OCI-LY7 (cell line): ENCODE measurements at regions not wholly inside any gene's neighbourhood (a gene's known extent, or its start where the extent isn't known, plus 50 kb on each side); places are given as distances from the start of the nearest gene placed in this dataset.

Experiments used
- BruUV-seq: library from RNA; stranded (reverse); fragments of 400-500 nt; replicated peaks from 2 replicates; lab custom pipeline; 2021; lab: Mats Ljungman, UMichigan
- CTCF ChIA-PET: fragments of 300-600 bp; sonication (Branson Sonifier 250); formaldehyde crosslinking; loops from one replicate; lab custom pipeline; 2022; ENCODE audit warnings: antibody characterized with exemption; ENCODE audit not compliant: unreplicated experiment; lab: Charles Lee
- POLR2A ChIA-PET: fragments of 300-600 bp; sonication (Branson Sonifier 250); formaldehyde crosslinking; loops from one replicate; lab custom pipeline; 2022; ENCODE audit warnings: antibody characterized with exemption; lab: Charles Lee
- DNase-seq: peaks from one replicate; pipeline ENCODE4 v3.0.0-alpha.2; 2015; ENCODE audit warnings: low spot score
- H2AFZ ChIP-seq: fragments of 200-600 bp; sonication (generic), shearing (Covaris generic); 2 replicates; pipeline ENCODE4 v1.6.1; 2014; ENCODE audit warnings: mild to moderate bottlenecking, antibody characterized with exemption, low read length, moderate library complexity
- H3K27ac ChIP-seq: fragments of 200-600 bp; sonication (generic); 2 replicates; pipeline ENCODE4 v1.5.1; 2014; ENCODE audit warnings: mixed run types, low read depth, mild to moderate bottlenecking, moderate library complexity, low read length, inconsistent platforms; ENCODE audit not compliant: poor library complexity, severe bottlenecking
- H3K36me3 ChIP-seq: fragments of 200-600 bp; sonication (generic); 2 replicates; pipeline ENCODE4 v1.6.1; 2014; ENCODE audit warnings: mild to moderate bottlenecking, antibody characterized with exemption, low read length, moderate library complexity, mixed read lengths; ENCODE audit not compliant: insufficient read depth
- H3K4me1 ChIP-seq: fragments of 200-600 bp; sonication (generic); 2 replicates; pipeline ENCODE4 v1.5.1; 2014; ENCODE audit warnings: mild to moderate bottlenecking, low read length; ENCODE audit not compliant: insufficient read depth, poor library complexity, severe bottlenecking
- H3K4me2 ChIP-seq: fragments of 200-600 bp; sonication (generic); 2 replicates; pipeline ENCODE4 v1.6.1; 2014; ENCODE audit warnings: mild to moderate bottlenecking, low read length
- H3K4me3 ChIP-seq: fragments of 200-600 bp; sonication (generic); 2 replicates; pipeline ENCODE4 v1.5.1; 2014; ENCODE audit warnings: mild to moderate bottlenecking, low read depth, low read length; ENCODE audit not compliant: poor library complexity, severe bottlenecking
- H3K79me2 ChIP-seq: fragments of 200-600 bp; sonication (generic); 2 replicates; pipeline ENCODE4 v1.6.1; 2016; ENCODE audit warnings: low read depth, mild to moderate bottlenecking, low read length, moderate library complexity, mixed read lengths; ENCODE audit not compliant: insufficient read depth
- H3K9me2 ChIP-seq: fragments of 200-600 bp; sonication (generic); 2 replicates; pipeline ENCODE4 v1.6.1; 2016; ENCODE audit warnings: mild to moderate bottlenecking, low read length, mixed read lengths; ENCODE audit not compliant: insufficient read depth
- H3K9me3 ChIP-seq: fragments of 200-600 bp; sonication (generic); 2 replicates; pipeline ENCODE4 v1.6.1; 2014; ENCODE audit warnings: mild to moderate bottlenecking, mixed run types, low read length, mixed read lengths
- H4K20me1 ChIP-seq: fragments of 200-600 bp; sonication (generic); 2 replicates; pipeline ENCODE4 v1.6.1; 2014; ENCODE audit warnings: mild to moderate bottlenecking, antibody characterized with exemption, low read length, moderate library complexity, mixed read lengths; ENCODE audit not compliant: insufficient read depth
- CTCF ChIP-seq: fragments of 200-600 bp; sonication (generic); conservative IDR thresholded peaks from 2 replicates; pipeline ENCODE4 v1.5.1; 2014; ENCODE audit warnings: mild to moderate bottlenecking, antibody characterized with exemption, low read length, moderate library complexity, mixed read lengths
- EZH2phosphoT487 ChIP-seq: fragments of 200-600 bp; sonication (generic); IDR thresholded peaks from 2 replicates; pipeline ENCODE4 v1.6.1; 2018; ENCODE audit warnings: low read depth, borderline replicate concordance, mild to moderate bottlenecking, mixed run types, antibody characterized with exemption, low read length, moderate library complexity, mixed read lengths
- intact Hi-C: fragments of 100-400 bp; cut with micrococcal nuclease; formaldehyde crosslinking; loops from one replicate; pipeline ENCODE4 v1.10.0; 2022; ENCODE audit not compliant: unreplicated experiment

DNA sequence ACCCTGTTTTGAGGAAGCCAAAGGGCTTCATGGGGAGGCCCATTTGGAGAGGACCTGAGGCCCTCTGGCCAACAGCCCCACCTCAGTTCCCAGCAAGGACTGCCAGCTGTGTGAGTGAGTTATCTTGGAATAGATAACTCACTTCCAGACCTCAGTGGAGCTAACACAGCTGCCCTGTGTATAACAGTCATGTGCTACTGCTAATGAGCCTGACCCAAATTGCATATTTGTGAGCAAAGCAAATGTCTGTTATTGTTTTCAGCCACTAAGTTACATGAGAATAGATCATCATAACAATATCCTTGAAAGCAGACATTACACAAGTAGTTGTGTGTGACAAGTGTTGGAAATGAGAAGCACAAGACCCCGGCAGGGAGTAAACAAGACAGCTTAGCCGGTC lies 355.8 kb downstream of the MCTP2 start:
- CTCF ChIA-PET: no interaction called here
- no TSS peak for BruUV-seq

GRCh38 chr15:94588993-94589392 lies 357.6 kb downstream of the MCTP2 start:
- ChIA-PET CTCF (no interaction called here), POLR2A (no interaction called here)
- Histone ChIP-seq H3K27ac (no peak overlapping the region), H4K20me1 (no peaks in the 10 kb centered on the region), H3K4me3 (no peak overlapping the region), H3K4me2 (no peak overlapping the region), H3K36me3 (no peaks in the 10 kb centered on the region), H2AFZ (no peak overlapping the region), H3K9me2 (no peaks in the 10 kb centered on the region), H3K79me2 (no peaks in the 10 kb centered on the region), H3K9me3 (no peaks in the 10 kb centered on the region), H3K4me1 (no peaks in the 10 kb centered on the region)
- no peak for DNase-seq
- no peak for TF ChIP-seq EZH2phosphoT487
- no peak for TF ChIP-seq CTCF
- intact Hi-C loops: no loop called here
- no TSS peak for BruUV-seq

More for the DNA sequence above, 355.8 kb downstream of the MCTP2 start:
- Histone ChIP-seq H3K4me1 (no peaks in the 10 kb centered on the region), H3K79me2 (no peaks in the 10 kb centered on the region), H3K4me3 (no peak overlapping the region), H3K9me3 (no peaks in the 10 kb centered on the region), H3K27ac (no peak overlapping the region), H3K9me2 (no peaks in the 10 kb centered on the region), H3K36me3 (no peaks in the 10 kb centered on the region), H4K20me1 (no peaks in the 10 kb centered on the region), H3K4me2 (no peak overlapping the region), H2AFZ (no peak overlapping the region)
- DNase-seq: no peak
- no peak for TF ChIP-seq EZH2phosphoT487
- TF ChIP-seq CTCF: no peak
- intact Hi-C loops: no loop called here
- POLR2A ChIA-PET: no interaction called here

- Histone ChIP-seq H3K4me3 (no peak overlapping the region), H3K79me2 (no peaks in the 10 kb centered on the region), H3K9me3 (no peaks in the 10 kb centered on the region), H3K36me3 (no peaks in the 10 kb centered on the region), H4K20me1 (no peaks in the 10 kb centered on the region), H3K27ac (no peak overlapping the region), H3K4me2 (no peak overlapping the region), H3K4me1 (no peaks in the 10 kb centered on the region), H3K9me2 (no peaks in the 10 kb centered on the region), H2AFZ (no peak overlapping the region)
- CTCF ChIA-PET: interaction anchor here (0.6 kb wide), 1 partner anchor 11 kb away, joined by 3 read pairs; no protein-coding TSS in a partner anchor
- BruUV-seq: no TSS peak
- TF ChIP-seq CTCF: no peak
- TF ChIP-seq EZH2phosphoT487: no peak
- no peak for DNase-seq
- intact Hi-C loops: no loop called here
- POLR2A ChIA-PET: no interaction called here
Measured at GRCh38 chr15:94592495-94592894, 361.1 kb downstream of the MCTP2 start.
